ENCODE measurements at regions not wholly inside any gene's neighbourhood (a gene's known extent, or its start where the extent isn't known, plus 50 kb on each side); places are given as distances from the start of the nearest gene placed in this dataset.

DNA sequence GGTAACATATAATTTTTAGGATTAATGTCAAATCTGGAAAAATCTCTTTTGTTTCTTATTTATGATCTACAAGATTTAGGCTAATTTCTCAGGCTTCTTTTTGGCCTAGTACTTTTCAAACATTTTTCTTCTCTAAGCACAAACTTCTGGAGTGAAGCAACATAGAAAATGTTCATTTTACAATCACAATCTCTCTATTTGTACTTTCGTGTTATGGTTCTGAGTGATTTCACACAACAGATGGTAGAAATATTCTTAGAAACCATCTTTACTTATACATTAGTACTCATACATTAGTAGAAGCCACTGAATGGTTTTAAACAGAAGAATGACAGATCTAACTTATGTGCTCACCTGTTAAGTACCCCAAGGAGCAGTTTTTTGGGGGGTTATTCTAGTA is 106.3 kb upstream of the ANO3 start:
- no peak for DNase-seq (ENCODE audit: low read depth in 2 of 3, low spot score in 2 of 3)

DNA sequence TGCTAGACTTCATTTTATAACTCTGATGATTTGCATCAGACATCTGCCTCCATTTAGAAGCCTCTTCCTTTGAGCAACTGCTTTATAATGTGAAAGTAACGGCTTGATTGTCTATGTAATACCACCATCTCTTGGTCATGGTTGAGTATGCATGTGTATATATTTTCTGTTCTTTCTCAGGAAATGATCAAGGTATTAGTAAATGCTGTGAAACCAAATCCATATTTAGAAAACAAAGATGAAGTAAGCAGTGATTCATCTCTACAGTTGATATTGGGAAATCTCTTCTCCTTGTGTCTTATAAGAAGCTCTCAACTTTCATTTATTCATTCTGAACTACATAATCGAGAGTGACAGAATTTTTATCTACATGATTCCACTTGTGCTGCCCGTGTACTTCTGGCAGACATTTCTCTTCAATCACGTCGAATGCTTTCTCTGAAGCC is 104.6 kb upstream of the ANO3 start:
- no peak for DNase-seq (ENCODE audit: low read depth in 2 of 3, low spot score in 2 of 3)

DNA sequence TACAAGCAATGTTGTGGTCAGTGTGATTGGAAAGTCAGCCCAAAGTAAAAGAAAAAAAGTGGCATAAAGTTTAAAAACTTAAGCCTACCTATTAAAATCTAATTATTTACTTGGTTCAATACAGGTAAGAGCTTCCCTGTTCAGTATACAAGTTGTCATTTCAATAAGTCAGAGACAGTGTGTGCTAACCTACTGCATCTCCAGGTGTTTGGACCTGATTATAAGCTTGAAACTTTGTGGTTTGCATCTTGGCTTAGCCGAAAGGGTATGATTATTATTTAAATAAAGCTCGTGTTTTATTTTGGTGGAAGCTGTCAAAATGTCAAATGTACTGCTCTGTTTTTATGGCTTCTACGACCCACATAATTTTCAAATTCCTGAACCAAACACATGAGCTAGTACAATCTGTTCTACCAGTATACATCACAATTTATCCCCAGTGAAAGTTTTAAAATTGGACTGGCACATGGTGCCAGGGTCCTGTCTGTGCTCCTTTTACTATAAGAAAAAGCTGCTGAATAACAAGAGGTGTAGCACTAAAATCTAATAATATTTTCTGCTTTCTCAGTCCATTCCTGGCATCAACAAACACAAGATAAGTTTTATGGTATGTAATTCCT is 103.9 kb upstream of the ANO3 start:
- no peak for DNase-seq (ENCODE audit: low read depth in 2 of 3, low spot score in 2 of 3)

DNA sequence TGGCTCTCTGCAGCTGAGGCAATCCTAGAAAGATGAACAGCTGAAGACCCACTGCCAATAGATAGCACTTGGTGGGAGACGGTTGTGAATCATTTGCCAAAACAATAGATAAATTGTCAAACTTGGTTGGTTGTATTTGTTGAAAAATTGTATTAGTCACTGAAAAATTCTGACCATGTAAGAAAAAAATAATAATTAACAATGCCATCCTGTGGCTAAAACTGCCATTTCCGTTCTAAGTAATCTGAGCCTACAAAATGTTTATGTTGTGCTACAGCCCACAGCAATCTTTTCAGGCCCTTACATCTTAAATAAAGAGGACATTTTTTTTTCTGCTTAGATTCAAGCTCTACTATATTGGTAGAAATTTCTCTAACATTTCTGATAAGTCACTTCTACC is 103.2 kb upstream of the ANO3 start:
- no peak for DNase-seq (ENCODE audit: low read depth in 2 of 3, low spot score in 2 of 3)

- no peak for DNase-seq (ENCODE audit: low read depth in 2 of 3, low spot score in 2 of 3)
Observed at GRCh38 chr11:26229257-26229656, 102.7 kb upstream of the ANO3 start.

GRCh38 chr11:26229981-26230380 is 101.9 kb upstream of the ANO3 start:
- no peak for DNase-seq (ENCODE audit: low read depth in 2 of 3, low spot score in 2 of 3)

- no peak for DNase-seq (ENCODE audit: low read depth in 2 of 3, low spot score in 2 of 3)
Observed at GRCh38 chr11:26231252-26231661, 100.7 kb upstream of the ANO3 start.

GRCh38 chr11:26234451-26234850 is 97.5 kb upstream of the ANO3 start:
- DNase-seq (ENCODE audit: low read depth in 2 of 3, low spot score in 2 of 3), result no peak

DNA sequence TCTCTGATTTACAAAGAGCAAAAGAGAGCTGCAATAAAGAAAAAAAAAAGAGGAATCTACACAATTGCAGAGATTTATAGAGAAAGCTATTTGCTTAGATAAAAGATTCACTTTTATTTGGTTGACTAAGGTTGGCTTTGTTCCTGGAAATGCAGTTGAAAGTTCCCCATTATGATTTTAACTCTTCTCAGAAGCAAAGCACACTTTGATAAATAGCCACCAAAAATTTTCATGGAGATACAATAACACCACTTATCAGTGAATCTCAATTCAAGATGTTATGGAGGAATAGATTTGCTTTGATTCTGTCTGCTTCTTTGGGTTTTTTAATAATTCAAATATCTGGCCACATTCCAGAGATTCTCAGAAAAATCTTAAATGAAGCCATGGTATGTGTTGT is 88.5 kb upstream of the ANO3 start:
- DNase-seq (ENCODE audit: low read depth in 2 of 3, low spot score in 2 of 3), result no peak

- DNase-seq (ENCODE audit: low read depth in 2 of 3, low spot score in 2 of 3), result no peak
Observed at GRCh38 chr11:26244207-26244606, 87.7 kb upstream of the ANO3 start.

GRCh38 chr11:26245046-26245445 is 86.9 kb upstream of the ANO3 start:
- no peak for DNase-seq (ENCODE audit: low read depth in 2 of 3, low spot score in 2 of 3)

DNA sequence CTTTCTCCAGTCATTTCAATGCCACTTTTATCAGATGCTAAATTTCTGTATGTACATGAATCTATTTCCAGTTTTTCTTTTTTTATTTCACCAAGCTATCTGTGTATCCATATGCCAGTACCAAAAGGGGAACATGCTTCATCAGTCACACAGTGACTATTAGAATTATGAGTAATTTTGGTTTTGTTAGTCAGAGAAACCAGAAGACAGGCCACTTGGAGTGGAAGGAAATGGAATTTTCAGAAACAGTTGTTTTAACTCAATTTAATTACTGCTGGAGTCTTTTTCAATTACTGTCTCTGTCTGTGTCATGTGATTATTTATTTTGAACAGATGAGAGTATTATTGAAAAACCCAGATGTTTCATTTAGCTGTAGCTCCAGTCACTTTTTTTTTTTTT is 84.6 kb upstream of the ANO3 start:
- no peak for DNase-seq (ENCODE audit: low read depth in 2 of 3, low spot score in 2 of 3)

DNA sequence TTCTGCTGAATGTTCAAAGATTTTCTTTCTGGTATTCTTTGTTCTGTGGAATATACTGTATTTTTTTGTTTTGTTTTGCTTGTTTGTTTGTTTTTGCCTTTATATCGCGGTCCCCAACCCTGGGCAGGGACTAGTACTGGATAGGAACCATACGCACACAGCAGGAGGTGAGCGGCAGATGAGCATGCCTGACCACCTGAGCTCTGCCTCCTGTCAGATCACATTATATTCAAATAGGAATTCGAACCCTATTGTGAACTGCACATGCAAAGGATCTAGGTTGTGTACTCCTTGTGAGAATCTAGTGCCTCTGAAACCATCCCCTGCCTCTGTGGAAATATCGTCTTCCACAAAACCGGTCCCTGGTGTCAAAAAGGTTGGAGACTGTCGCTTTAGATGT is 83.3 kb upstream of the ANO3 start:
- no peak for DNase-seq (ENCODE audit: low read depth in 2 of 3, low spot score in 2 of 3)

DNA sequence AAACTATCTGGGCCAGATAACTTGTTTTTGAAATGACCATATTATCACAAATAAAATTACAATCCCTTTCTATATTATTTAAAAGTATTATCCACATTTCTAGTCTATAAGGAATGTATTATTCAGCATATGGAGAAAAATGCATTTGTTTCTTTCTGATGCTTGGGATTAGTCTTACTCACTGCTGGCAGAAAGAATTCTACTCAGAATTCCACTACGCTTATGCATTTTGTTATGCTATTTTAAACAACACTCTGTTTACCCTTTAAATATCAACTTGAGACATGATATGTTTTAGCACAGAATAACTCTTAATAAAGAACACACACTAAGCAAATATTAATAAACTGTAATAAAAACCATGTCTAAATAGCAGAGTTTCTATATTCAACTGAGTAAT is 77.6 kb upstream of the ANO3 start:
- DNase-seq (ENCODE audit: low read depth in 2 of 3, low spot score in 2 of 3), result no peak

GRCh38 chr11:26263769-26264168 is 68.2 kb upstream of the ANO3 start:
- no peak for DNase-seq (ENCODE audit: low read depth in 2 of 3, low spot score in 2 of 3)

DNA sequence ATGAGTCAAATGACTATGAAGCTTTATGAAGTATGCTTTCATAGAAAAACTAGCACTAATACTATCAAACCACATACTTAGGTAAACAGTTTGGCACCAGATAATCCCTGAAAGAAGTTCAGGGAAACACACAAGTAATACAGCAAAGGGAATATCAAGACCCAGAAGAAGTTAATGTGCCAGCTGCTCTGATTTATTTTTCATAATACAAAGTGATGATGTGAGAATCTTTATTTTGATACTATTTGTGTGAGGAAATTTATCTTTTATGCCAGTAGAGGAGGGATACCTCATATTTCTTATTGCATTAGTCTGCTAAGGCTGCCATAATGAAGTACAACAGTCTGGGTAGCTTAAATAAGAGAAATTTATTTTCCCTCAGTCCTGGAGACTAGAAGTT is 67.7 kb upstream of the ANO3 start:
- DNase-seq (ENCODE audit: low read depth in 2 of 3, low spot score in 2 of 3), result no peak

- no peak for DNase-seq (ENCODE audit: low read depth in 2 of 3, low spot score in 2 of 3)
Observed at GRCh38 chr11:26268980-26269660, 62.8 kb upstream of the ANO3 start.

DNA sequence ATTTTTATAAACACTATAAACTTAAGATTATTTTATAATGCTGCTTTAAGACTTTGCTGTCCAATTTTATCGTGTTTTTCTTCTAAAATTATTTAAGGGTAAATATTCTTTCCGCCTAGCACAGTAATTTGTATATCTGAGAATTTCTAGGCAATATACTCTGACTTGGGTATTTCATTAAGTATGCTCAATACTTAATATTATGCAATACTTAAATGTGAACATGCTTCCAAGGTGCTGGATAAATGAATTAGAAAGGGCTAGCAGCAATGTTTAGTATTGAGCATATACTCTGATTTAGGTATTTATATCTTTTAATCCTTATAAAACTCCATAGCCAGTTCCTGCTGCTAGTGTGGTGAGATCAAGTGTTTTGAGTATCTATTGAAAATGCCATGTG is 60.3 kb upstream of the ANO3 start:
- DNase-seq (ENCODE audit: low read depth in 2 of 3, low spot score in 2 of 3), result no peak

- DNase-seq (ENCODE audit: low read depth in 2 of 3, low spot score in 2 of 3), result peak in 2 of 3 experiments; percentile 13
Observed at GRCh38 chr11:26276798-26277424, 55.0 kb upstream of the ANO3 start.

GRCh38 chr11:26278354-26278753 is 53.6 kb upstream of the ANO3 start:
- DNase-seq (ENCODE audit: low read depth in 2 of 3, low spot score in 2 of 3), result no peak
